ENCODE measurements at regions not wholly inside any gene's neighbourhood (a gene's known extent, or its start where the extent isn't known, plus 50 kb on each side); places are given as distances from the start of the nearest gene placed in this dataset.
"Not testable (repeated sequence)": the region's sequence is repeated elsewhere in the genome, so short reads cannot be mapped to it uniquely, and the experiment has no call there.

- Histone ChIP-seq H3K36me3 (ENCODE audit: insufficient read depth, low read length) (no peaks in the 10 kb centered on the region), H3K9me3 (ENCODE audit: low read length) (no peaks in the 10 kb centered on the region), H3K4me1 (ENCODE audit: insufficient read depth, low read length) (no peaks in the 10 kb centered on the region), H3K27me3 (ENCODE audit: insufficient read depth, low read length) (no peaks in the 10 kb centered on the region), H3K4me3 (ENCODE audit: low read length) (no peak overlapping the region), H2AFZ (ENCODE audit: low read depth, low read length) (no peak overlapping the region)
These were observed 370.9 kb upstream of the PRR16 start for GRCh38 chr5:120093178-120093577.

- no peaks in the 10 kb centered on the region for H3K9me3 ChIP-seq (ENCODE audit: low read length)
- no peaks in the 10 kb centered on the region for H3K36me3 ChIP-seq (ENCODE audit: insufficient read depth, low read length)
- no peak overlapping the region for H3K4me3 ChIP-seq (ENCODE audit: low read length)
- H3K27me3 ChIP-seq (ENCODE audit: insufficient read depth, low read length): no peaks in the 10 kb centered on the region
- H3K4me1 ChIP-seq (ENCODE audit: insufficient read depth, low read length): no peaks in the 10 kb centered on the region
- H2AFZ ChIP-seq (ENCODE audit: low read depth, low read length): no peak overlapping the region
These were observed 367.7 kb upstream of the PRR16 start for GRCh38 chr5:120096413-120096812.

GRCh38 chr5:120098426-120098825 is 365.7 kb upstream of the PRR16 start:
- Histone ChIP-seq H3K36me3 (ENCODE audit: insufficient read depth, low read length) (no peaks in the 10 kb centered on the region), H3K4me3 (ENCODE audit: low read length) (no peak overlapping the region), H3K4me1 (ENCODE audit: insufficient read depth, low read length) (no peaks in the 10 kb centered on the region), H3K27me3 (ENCODE audit: insufficient read depth, low read length) (no peaks in the 10 kb centered on the region), H3K9me3 (ENCODE audit: low read length) (no peaks in the 10 kb centered on the region), H2AFZ (ENCODE audit: low read depth, low read length) (no peak overlapping the region)

GRCh38 chr5:120098902-120099535 is 365.1 kb upstream of the PRR16 start:
- Histone ChIP-seq H2AFZ (ENCODE audit: low read depth, low read length) (no peak overlapping the region), H3K9me3 (ENCODE audit: low read length) (no peaks in the 10 kb centered on the region), H3K27me3 (ENCODE audit: insufficient read depth, low read length) (no peaks in the 10 kb centered on the region), H3K4me3 (ENCODE audit: low read length) (no peak overlapping the region), H3K4me1 (ENCODE audit: insufficient read depth, low read length) (no peaks in the 10 kb centered on the region), H3K36me3 (ENCODE audit: insufficient read depth, low read length) (no peaks in the 10 kb centered on the region)

- Histone ChIP-seq H3K4me3 (ENCODE audit: low read length) (no peak overlapping the region), H3K4me1 (ENCODE audit: insufficient read depth, low read length) (no peaks in the 10 kb centered on the region), H3K9me3 (ENCODE audit: low read length) (no peaks in the 10 kb centered on the region)
These were observed 362.3 kb upstream of the PRR16 start for GRCh38 chr5:120101771-120102170.

GRCh38 chr5:120103495-120103894 is 360.6 kb upstream of the PRR16 start:
- Histone ChIP-seq H3K27me3 (ENCODE audit: insufficient read depth, low read length) (no peaks in the 10 kb centered on the region), H3K9me3 (ENCODE audit: low read length) (no peaks in the 10 kb centered on the region), H3K36me3 (ENCODE audit: insufficient read depth, low read length) (no peaks in the 10 kb centered on the region), H3K4me3 (ENCODE audit: low read length) (no peak overlapping the region), H3K4me1 (ENCODE audit: insufficient read depth, low read length) (no peaks in the 10 kb centered on the region), H2AFZ (ENCODE audit: low read depth, low read length) (no peak overlapping the region)

More at GRCh38 chr5:120101771-120102170, 362.3 kb upstream of the PRR16 start:
- no peak overlapping the region for H2AFZ ChIP-seq (ENCODE audit: low read depth, low read length)
- H3K36me3 ChIP-seq (ENCODE audit: insufficient read depth, low read length): no peaks in the 10 kb centered on the region
- no peaks in the 10 kb centered on the region for H3K27me3 ChIP-seq (ENCODE audit: insufficient read depth, low read length)

GRCh38 chr5:120106912-120107525 is 357.1 kb upstream of the PRR16 start:
- H2AFZ ChIP-seq (ENCODE audit: low read depth, low read length): no peak overlapping the region
- H3K4me3 ChIP-seq (ENCODE audit: low read length): no peak overlapping the region
- H3K27me3 ChIP-seq (ENCODE audit: insufficient read depth, low read length): no peaks in the 10 kb centered on the region
- no peaks in the 10 kb centered on the region for H3K9me3 ChIP-seq (ENCODE audit: low read length)
- H3K36me3 ChIP-seq (ENCODE audit: insufficient read depth, low read length): no peaks in the 10 kb centered on the region
- no peaks in the 10 kb centered on the region for H3K4me1 ChIP-seq (ENCODE audit: insufficient read depth, low read length)

GRCh38 chr5:120108586-120109248 is 355.4 kb upstream of the PRR16 start:
- no peaks in the 10 kb centered on the region for H3K27me3 ChIP-seq (ENCODE audit: insufficient read depth, low read length)
- no peaks in the 10 kb centered on the region for H3K4me1 ChIP-seq (ENCODE audit: insufficient read depth, low read length)
- no peaks in the 10 kb centered on the region for H3K9me3 ChIP-seq (ENCODE audit: low read length)
- no peaks in the 10 kb centered on the region for H3K36me3 ChIP-seq (ENCODE audit: insufficient read depth, low read length)
- no peak overlapping the region for H2AFZ ChIP-seq (ENCODE audit: low read depth, low read length)
- no peak overlapping the region for H3K4me3 ChIP-seq (ENCODE audit: low read length)

- Histone ChIP-seq H3K36me3 (ENCODE audit: insufficient read depth, low read length) (no peaks in the 10 kb centered on the region), H2AFZ (ENCODE audit: low read depth, low read length) (no peak overlapping the region), H3K9me3 (ENCODE audit: low read length) (no peaks in the 10 kb centered on the region), H3K27me3 (ENCODE audit: insufficient read depth, low read length) (no peaks in the 10 kb centered on the region), H3K4me1 (ENCODE audit: insufficient read depth, low read length) (peaks cover 4% of the 10 kb centered on the region), H3K4me3 (ENCODE audit: low read length) (no peak overlapping the region)
These were observed 341.4 kb upstream of the PRR16 start for GRCh38 chr5:120122703-120123102.

GRCh38 chr5:120124031-120124430 is 340.1 kb upstream of the PRR16 start:
- H3K9me3 ChIP-seq (ENCODE audit: low read length): no peaks in the 10 kb centered on the region
- no peak overlapping the region for H2AFZ ChIP-seq (ENCODE audit: low read depth, low read length)
- no peak overlapping the region for H3K4me3 ChIP-seq (ENCODE audit: low read length)
- no peaks in the 10 kb centered on the region for H3K27me3 ChIP-seq (ENCODE audit: insufficient read depth, low read length)
- H3K36me3 ChIP-seq (ENCODE audit: insufficient read depth, low read length): no peaks in the 10 kb centered on the region
- peaks cover 4% of the 10 kb centered on the region for H3K4me1 ChIP-seq (ENCODE audit: insufficient read depth, low read length)

GRCh38 chr5:120124961-120125360 is 339.1 kb upstream of the PRR16 start:
- Histone ChIP-seq H3K9me3 (ENCODE audit: low read length) (no peaks in the 10 kb centered on the region), H3K36me3 (ENCODE audit: insufficient read depth, low read length) (no peaks in the 10 kb centered on the region), H2AFZ (ENCODE audit: low read depth, low read length) (no peak overlapping the region), H3K4me3 (ENCODE audit: low read length) (no peak overlapping the region), H3K27me3 (ENCODE audit: insufficient read depth, low read length) (no peaks in the 10 kb centered on the region), H3K4me1 (ENCODE audit: insufficient read depth, low read length) (peaks cover 4% of the 10 kb centered on the region)

- not testable (repeated sequence) for H3K27me3 ChIP-seq (ENCODE audit: insufficient read depth, low read length); H3K36me3 ChIP-seq (ENCODE audit: insufficient read depth, low read length); H3K9me3 ChIP-seq (ENCODE audit: low read length); H2AFZ ChIP-seq (ENCODE audit: low read depth, low read length); H3K4me3 ChIP-seq (ENCODE audit: low read length); H3K4me1 ChIP-seq (ENCODE audit: insufficient read depth, low read length)
These were observed 331.8 kb upstream of the PRR16 start for GRCh38 chr5:120132347-120132746.

- H2AFZ ChIP-seq (ENCODE audit: low read depth, low read length): no peak overlapping the region
- H3K4me1 ChIP-seq (ENCODE audit: insufficient read depth, low read length): no peaks in the 10 kb centered on the region
- no peak overlapping the region for H3K4me3 ChIP-seq (ENCODE audit: low read length)
- no peaks in the 10 kb centered on the region for H3K27me3 ChIP-seq (ENCODE audit: insufficient read depth, low read length)
- H3K36me3 ChIP-seq (ENCODE audit: insufficient read depth, low read length): no peaks in the 10 kb centered on the region
- no peaks in the 10 kb centered on the region for H3K9me3 ChIP-seq (ENCODE audit: low read length)
These were observed 329.2 kb upstream of the PRR16 start for GRCh38 chr5:120134944-120135343.

All from neuron (in vitro differentiated cells).